Skin epidermis (tissue), 12 donors: ENCODE measurements at regions not wholly inside any gene's neighbourhood (a gene's known extent, or its start where the extent isn't known, plus 50 kb on each side); places are given as distances from the start of the nearest gene placed in this dataset.
A peak's percentile ranks its signal among the peaks of the same experiment; 100 is the strongest.
"Not testable (repeated sequence)": the region's sequence is repeated elsewhere in the genome, so short reads cannot be mapped to it uniquely, and the experiment has no call there.

Source experiments
- H3K27ac ChIP-seq, 21 experiments: fragments of 200-600 bp; sonication (generic) in 11 of 21; one replicate each; pipeline ENCODE4 v1.5.0; 2020; ENCODE audit warnings: mild to moderate bottlenecking in 3 of 21, inconsistent platforms in 2 of 21, moderate library complexity in 2 of 21
- H3K4me3 ChIP-seq, 7 experiments: fragments of 200-600 bp; sonication (generic) in 2 of 7; one replicate each; pipeline ENCODE4 v1.5.0; 2020; ENCODE audit warnings: inconsistent platforms in 2 of 7, mild to moderate bottlenecking in 2 of 7, moderate library complexity in 1 of 7

GRCh38 chr3:27661797-27662196 lies 60.3 kb downstream of the EOMES start:
- Histone ChIP-seq H3K27ac (no peak overlapping the region), H3K4me3 (no peak overlapping the region)

GRCh38 chr3:27659279-27660021 lies 62.7 kb downstream of the EOMES start:
- Histone ChIP-seq H3K27ac (no peak overlapping the region), H3K4me3 (no peak overlapping the region)

- Histone ChIP-seq H3K27ac (no peak overlapping the region), H3K4me3 (no peak overlapping the region)
Measured at GRCh38 chr3:27658741-27659140, 63.4 kb downstream of the EOMES start.

- H3K4me3 ChIP-seq = no peak overlapping the region
- no peak overlapping the region for H3K27ac ChIP-seq
Measured at GRCh38 chr3:27657871-27658270, 64.3 kb downstream of the EOMES start.

GRCh38 chr3:27657404-27657803 lies 64.7 kb downstream of the EOMES start:
- H3K4me3 ChIP-seq = no peak overlapping the region
- H3K27ac ChIP-seq = no peak overlapping the region

- Histone ChIP-seq H3K27ac (no peak overlapping the region), H3K4me3 (no peak overlapping the region)
Measured at GRCh38 chr3:27656790-27657189, 65.3 kb downstream of the EOMES start.

- no peak overlapping the region for H3K27ac ChIP-seq
- no peak overlapping the region for H3K4me3 ChIP-seq
Measured at GRCh38 chr3:27655547-27655946, 66.6 kb downstream of the EOMES start.

- Histone ChIP-seq H3K27ac (no peak overlapping the region), H3K4me3 (no peak overlapping the region)
Measured at GRCh38 chr3:27653803-27654558, 68.1 kb downstream of the EOMES start.

- Histone ChIP-seq H3K4me3 (no peak overlapping the region), H3K27ac (no peak overlapping the region)
Measured at GRCh38 chr3:27649277-27649676, 72.8 kb downstream of the EOMES start.

GRCh38 chr3:27646896-27647295 lies 75.2 kb downstream of the EOMES start:
- H3K4me3 ChIP-seq = no peak overlapping the region
- no peak overlapping the region for H3K27ac ChIP-seq

- no peak overlapping the region for H3K4me3 ChIP-seq
- no peak overlapping the region for H3K27ac ChIP-seq
Measured at GRCh38 chr3:27644941-27645340, 77.2 kb downstream of the EOMES start.

- no peak overlapping the region for H3K27ac ChIP-seq
- no peak overlapping the region for H3K4me3 ChIP-seq
Measured at GRCh38 chr3:27643355-27643754, 78.8 kb downstream of the EOMES start.

- Histone ChIP-seq H3K27ac (no peak overlapping the region), H3K4me3 (no peak overlapping the region)
Measured at GRCh38 chr3:27642796-27643195, 79.3 kb downstream of the EOMES start.

- Histone ChIP-seq H3K4me3 (no peak overlapping the region), H3K27ac (peak overlapping the region in 5 of 21 experiments; percentile 0 to 49 (median 19))
Measured at GRCh38 chr3:27641888-27642601, 80.1 kb downstream of the EOMES start.

- Histone ChIP-seq H3K27ac (peak overlapping the region in 1 of 21 experiments; percentile 0), H3K4me3 (no peak overlapping the region)
Measured at GRCh38 chr3:27641271-27641800, 80.8 kb downstream of the EOMES start.

GRCh38 chr3:27639271-27639670 lies 82.9 kb downstream of the EOMES start:
- Histone ChIP-seq H3K4me3 (no peak overlapping the region), H3K27ac (peak overlapping the region in 8 of 21 experiments; percentile 7 to 86 (median 62))

- Histone ChIP-seq H3K27ac (no peak overlapping the region), H3K4me3 (no peak overlapping the region)
Measured at GRCh38 chr3:27638594-27638993, 83.5 kb downstream of the EOMES start.

- H3K4me3 ChIP-seq = no peak overlapping the region
- H3K27ac ChIP-seq = no peak overlapping the region
Measured at GRCh38 chr3:27637346-27637995, 84.7 kb downstream of the EOMES start.

- not testable (repeated sequence) for H3K4me3 ChIP-seq, H3K27ac ChIP-seq
Measured at GRCh38 chr3:27635006-27635405, 87.1 kb downstream of the EOMES start.

GRCh38 chr3:27633224-27633545 lies 88.9 kb downstream of the EOMES start:
- Histone ChIP-seq H3K4me3 (peak overlapping the region; percentile 22 to 57 (median 42)), H3K27ac (peak overlapping the region; percentile 57 to 96 (median 84))
